A549 (cell line): ENCODE measurements at regions not wholly inside any gene's neighbourhood (a gene's known extent, or its start where the extent isn't known, plus 50 kb on each side); places are given as distances from the start of the nearest gene placed in this dataset.

Source experiments
- CHD2 ChIP-seq: fragments of 150-350 bp; IDR thresholded peaks from 2 replicates; pipeline ENCODE4 v1.6.1; 2014; ENCODE audit warnings: low read length; ENCODE audit not compliant: partially characterized antibody
- CTCF ChIP-seq: fragments of >200 bp; sonication (Bioruptor Twin); formaldehyde crosslinking; IDR thresholded peaks from 3 replicates; pipeline ENCODE4 v1.5.1; 2016
- EP300 ChIP-seq, 2 experiments: fragments of >200 bp; sonication (Bioruptor Twin); formaldehyde crosslinking; IDR thresholded peaks; 2 replicates in 1 of 2; 3 replicates in 1 of 2; pipeline ENCODE4 v1.6.1; 2016 to 2017
- MAX ChIP-seq: IDR thresholded peaks from 2 replicates; pipeline ENCODE4 v1.6.1; 2012
- MYC ChIP-seq: IDR thresholded peaks from 2 replicates; pipeline ENCODE4 v1.6.1; 2012; ENCODE audit warnings: mild to moderate bottlenecking, inconsistent platforms, low read length, improper control_type of control experiment, borderline replicate concordance
- PHF8 ChIP-seq: fragments of 200-600 bp; sonication (generic); IDR thresholded peaks from 2 replicates; pipeline ENCODE4 v1.6.1; 2016; ENCODE audit warnings: low read depth, mild to moderate bottlenecking, antibody characterized with exemption, moderate library complexity, borderline replicate concordance
- POLR2A ChIP-seq: IDR thresholded peaks from 2 replicates; pipeline ENCODE4 v1.6.1; 2012; ENCODE audit warnings: mild to moderate bottlenecking, low read length
- RFX5 ChIP-seq: fragments of 450-650 bp; IDR thresholded peaks from 2 replicates; pipeline ENCODE4 v1.7.1; 2014; ENCODE audit warnings: antibody characterized with exemption, mild to moderate bottlenecking, moderate library complexity
- SREBF2 ChIP-seq: fragments of 450-650 bp; IDR thresholded peaks from 2 replicates; pipeline ENCODE4 v1.6.1; 2014; ENCODE audit warnings: mild to moderate bottlenecking, moderate library complexity

- TF ChIP-seq POLR2A (no peak), CTCF (no peak), SREBF2 (no peak), MAX (no peak), MYC (no peak), RFX5 (no peak), CHD2 (no peak), EP300 (IDR thresholded peaks at IDR 0.05) (no peak), PHF8 (no peak)
Observed at GRCh38 chr10:92763634-92764155, 73.9 kb downstream of the HHEX start.
